ENCODE measurements at regions not wholly inside any gene's neighbourhood (a gene's known extent, or its start where the extent isn't known, plus 50 kb on each side); places are given as distances from the start of the nearest gene placed in this dataset.
"Not testable (repeated sequence)": the region's sequence is repeated elsewhere in the genome, so short reads cannot be mapped to it uniquely, and the experiment has no call there.

DNA sequence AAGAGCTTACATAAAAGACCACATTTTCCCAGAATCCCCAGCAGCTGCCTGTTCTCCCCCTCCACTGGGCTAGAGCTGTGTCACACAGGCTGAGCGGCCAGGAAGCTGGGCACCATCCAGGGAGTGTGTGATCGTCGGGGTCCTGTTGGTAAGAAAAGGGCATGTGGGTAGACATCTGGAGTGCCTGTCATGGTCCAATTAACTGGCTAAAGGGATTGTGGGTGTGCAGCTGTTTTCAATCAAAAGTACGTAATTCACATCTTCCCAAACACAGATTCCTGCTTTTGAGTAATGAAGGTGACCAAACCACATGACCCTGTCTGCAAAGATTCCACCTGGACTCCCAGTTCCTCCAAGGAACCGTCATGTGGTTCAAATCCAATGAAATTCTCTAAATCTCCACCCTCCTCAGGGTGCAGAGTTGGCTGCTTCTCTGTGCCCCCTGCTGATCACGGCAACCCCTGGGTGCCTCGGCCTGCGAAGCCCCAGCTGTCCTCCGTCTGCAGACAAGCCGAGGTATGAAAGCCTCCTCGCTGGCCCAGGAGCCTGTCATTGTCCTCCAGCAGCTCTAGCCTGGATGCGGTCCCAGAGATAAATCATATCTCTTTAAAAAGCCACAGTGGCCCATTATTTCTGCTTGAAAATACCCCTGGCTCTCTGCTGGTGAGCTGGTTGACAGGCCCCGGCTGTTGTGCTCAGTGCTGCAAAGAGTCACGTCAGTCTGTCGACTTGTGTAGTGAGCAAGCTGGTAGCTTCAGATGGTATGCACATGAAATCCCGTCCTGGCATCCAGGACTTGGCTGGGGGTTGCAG lies 172.9 kb upstream of the SULF2 start:
- H3K27me3 Mint-ChIP-seq (ENCODE audit: insufficient read depth); H3K36me3 Mint-ChIP-seq (ENCODE audit: low read depth); H3K4me1 Mint-ChIP-seq (ENCODE audit: low read depth); H3K27ac Mint-ChIP-seq; H3K9me3 Mint-ChIP-seq; DNase-seq (ENCODE audit: low spot score); intact Hi-C loops (cut with micrococcal nuclease); H3K4me3 Mint-ChIP-seq: not testable (repeated sequence)

DNA sequence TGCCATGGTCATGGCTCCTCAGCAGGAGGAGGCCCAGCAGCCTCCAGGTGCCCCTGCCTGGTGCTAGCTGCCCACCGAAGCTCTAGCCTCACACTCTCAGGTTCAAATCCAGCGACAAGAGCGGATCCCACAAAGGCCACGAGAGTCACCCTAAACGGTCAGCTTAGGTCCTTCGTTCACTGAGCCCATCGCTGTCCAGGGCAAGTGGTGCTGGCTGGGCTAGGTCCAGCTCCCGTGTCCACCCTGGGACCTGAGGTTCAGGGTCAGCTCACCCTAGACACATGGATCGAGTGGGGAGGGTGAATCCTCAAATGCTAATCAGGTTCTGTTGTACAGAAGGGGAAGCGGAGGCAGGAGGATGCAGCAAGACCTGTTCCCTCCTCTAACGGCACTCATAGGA lies 171.9 kb upstream of the SULF2 start:
- Mint-ChIP-seq H3K4me3 (no peak overlapping the region), H3K9me3 (no peaks in the 10 kb centered on the region), H3K36me3 (ENCODE audit: low read depth) (no peaks in the 10 kb centered on the region), H3K27ac (no peak overlapping the region), H3K27me3 (ENCODE audit: insufficient read depth) (no peaks in the 10 kb centered on the region), H3K4me1 (ENCODE audit: low read depth) (peaks cover 4% of the 10 kb centered on the region)
- no peak for DNase-seq (ENCODE audit: low spot score)
- intact Hi-C loops (cut with micrococcal nuclease), result no loop called here

DNA sequence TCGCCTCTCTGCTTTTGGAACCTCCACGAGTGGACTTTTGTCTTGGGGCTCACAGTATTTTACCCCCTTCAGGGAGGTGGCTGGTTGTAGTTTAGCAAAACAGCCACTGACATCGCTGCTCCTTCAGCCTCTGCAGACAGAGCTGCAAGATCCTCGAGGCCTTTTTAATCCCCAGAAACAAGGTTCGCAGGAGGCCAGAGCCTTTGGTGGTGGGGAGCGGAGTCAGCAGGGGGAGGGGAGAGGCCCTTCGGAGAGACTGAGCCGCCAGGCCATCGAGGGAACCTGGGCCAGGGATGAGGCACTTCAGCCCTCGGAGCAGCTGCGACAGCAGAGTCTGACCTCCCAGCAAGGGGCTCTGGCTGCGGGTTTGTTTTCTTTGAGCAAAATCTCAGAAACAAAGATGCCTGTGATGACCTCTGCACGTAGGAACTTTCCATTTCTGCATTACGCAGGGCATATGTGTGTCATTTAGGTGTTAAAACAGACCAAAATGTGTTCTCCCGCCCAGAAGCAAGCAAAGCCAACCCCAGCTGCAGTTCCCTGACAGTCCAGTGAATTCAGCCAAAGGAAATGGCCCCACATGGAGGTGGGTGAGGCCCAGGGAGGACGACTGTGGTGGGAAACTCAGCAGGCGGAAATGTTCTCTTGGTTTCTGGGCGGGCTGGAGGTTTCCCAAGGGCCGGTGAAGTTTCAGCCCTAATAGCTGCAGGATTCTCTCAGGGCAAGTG lies 171.2 kb upstream of the SULF2 start:
- H3K27me3 Mint-ChIP-seq (ENCODE audit: insufficient read depth), result no peaks in the 10 kb centered on the region
- no peak for DNase-seq (ENCODE audit: low spot score)
- no peaks in the 10 kb centered on the region for H3K9me3 Mint-ChIP-seq
- no peak overlapping the region for H3K27ac Mint-ChIP-seq
- intact Hi-C loops (cut with micrococcal nuclease), result no loop called here
- peaks cover 4% of the 10 kb centered on the region for H3K4me1 Mint-ChIP-seq (ENCODE audit: low read depth)
- H3K4me3 Mint-ChIP-seq, result no peak overlapping the region
- no peaks in the 10 kb centered on the region for H3K36me3 Mint-ChIP-seq (ENCODE audit: low read depth)

DNA sequence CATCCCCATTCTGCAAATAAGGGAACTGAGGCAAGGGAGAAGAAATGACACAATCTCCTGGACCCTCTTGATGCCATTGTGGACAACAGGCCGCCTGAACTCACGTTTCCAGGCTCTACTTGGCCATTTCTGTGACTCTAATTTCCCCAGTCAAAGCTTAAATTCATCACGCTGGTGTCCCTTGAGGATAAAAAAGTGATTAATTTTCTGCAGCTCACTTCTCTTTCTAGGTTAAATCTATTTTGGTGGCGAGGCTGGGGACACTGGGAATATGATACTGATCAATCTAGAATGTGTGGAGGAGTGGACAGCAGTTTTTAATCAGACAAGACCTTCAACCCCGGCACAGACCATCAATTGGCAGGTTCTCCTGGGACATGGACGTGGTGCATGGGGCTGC lies 168.2 kb upstream of the SULF2 start:
- Mint-ChIP-seq H3K27ac (no peak overlapping the region), H3K4me3 (no peak overlapping the region), H3K4me1 (ENCODE audit: low read depth) (peaks cover 4% of the 10 kb centered on the region), H3K27me3 (ENCODE audit: insufficient read depth) (peaks cover 2% of the 10 kb centered on the region), H3K9me3 (no peaks in the 10 kb centered on the region), H3K36me3 (ENCODE audit: low read depth) (no peaks in the 10 kb centered on the region)
- intact Hi-C loops (cut with micrococcal nuclease), result no loop called here
- DNase-seq (ENCODE audit: low spot score), result no peak

DNA sequence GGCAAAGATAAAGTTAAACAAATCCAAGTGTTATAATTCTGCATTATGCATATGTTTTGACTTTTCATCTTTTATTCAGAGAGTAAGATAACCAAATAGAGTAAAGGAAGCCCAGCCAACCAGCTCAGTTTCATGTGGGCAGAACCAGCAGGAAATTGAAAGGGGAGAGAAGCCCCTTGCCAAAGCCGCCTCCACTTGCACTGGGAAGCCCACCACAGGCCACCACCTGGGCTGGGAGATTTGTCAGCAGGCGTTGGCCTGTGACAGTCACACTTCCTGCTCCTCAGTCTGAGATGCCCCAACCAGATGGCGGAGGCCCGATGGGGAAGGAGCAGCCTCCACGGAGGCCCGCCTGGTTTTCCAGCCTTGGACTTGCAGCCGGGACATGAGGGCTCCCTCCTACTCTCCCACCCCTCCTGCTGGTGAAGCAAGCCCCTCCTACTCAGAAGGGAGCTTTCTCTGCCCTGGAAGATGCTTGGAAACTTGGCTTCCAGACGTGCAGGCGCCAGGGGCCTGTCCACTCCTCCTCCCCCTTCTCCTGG lies 166.8 kb upstream of the SULF2 start:
- no peak overlapping the region for H3K4me3 Mint-ChIP-seq
- no peak for DNase-seq (ENCODE audit: low spot score)
- H3K36me3 Mint-ChIP-seq (ENCODE audit: low read depth), result no peaks in the 10 kb centered on the region
- intact Hi-C loops (cut with micrococcal nuclease), result no loop called here
- H3K27ac Mint-ChIP-seq, result no peak overlapping the region
- H3K27me3 Mint-ChIP-seq (ENCODE audit: insufficient read depth), result peaks cover 2% of the 10 kb centered on the region
- H3K4me1 Mint-ChIP-seq (ENCODE audit: low read depth), result peaks cover 4% of the 10 kb centered on the region
- H3K9me3 Mint-ChIP-seq, result no peaks in the 10 kb centered on the region

DNA sequence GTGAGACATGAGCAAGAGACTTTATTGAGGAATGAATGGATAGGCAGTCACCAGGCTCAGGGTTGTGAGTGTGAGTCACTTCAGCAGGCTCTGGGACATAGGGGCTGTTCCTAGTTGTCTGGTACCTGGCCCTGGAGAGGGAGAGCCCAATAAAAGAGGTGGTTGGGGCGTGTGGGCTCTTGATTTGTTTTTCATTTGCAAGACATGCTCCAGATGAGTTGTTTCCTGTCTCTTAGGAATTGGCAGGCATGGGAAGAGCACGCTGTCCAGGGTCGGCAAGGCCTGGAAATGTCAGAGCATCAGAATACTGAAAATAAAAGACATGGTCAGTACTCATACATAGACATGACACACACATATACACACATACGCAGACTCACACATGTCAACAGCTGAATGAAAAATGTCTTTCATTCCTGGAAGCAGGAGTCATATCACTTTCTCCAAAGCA lies 166.3 kb upstream of the SULF2 start:
- no peaks in the 10 kb centered on the region for H3K9me3 Mint-ChIP-seq
- H3K4me1 Mint-ChIP-seq (ENCODE audit: low read depth), result peaks cover 4% of the 10 kb centered on the region
- H3K27me3 Mint-ChIP-seq (ENCODE audit: insufficient read depth), result peaks cover 3% of the 10 kb centered on the region
- no peak overlapping the region for H3K4me3 Mint-ChIP-seq
- H3K36me3 Mint-ChIP-seq (ENCODE audit: low read depth), result no peaks in the 10 kb centered on the region
- intact Hi-C loops (cut with micrococcal nuclease), result no loop called here
- DNase-seq (ENCODE audit: low spot score), result no peak
- H3K27ac Mint-ChIP-seq, result no peak overlapping the region

DNA sequence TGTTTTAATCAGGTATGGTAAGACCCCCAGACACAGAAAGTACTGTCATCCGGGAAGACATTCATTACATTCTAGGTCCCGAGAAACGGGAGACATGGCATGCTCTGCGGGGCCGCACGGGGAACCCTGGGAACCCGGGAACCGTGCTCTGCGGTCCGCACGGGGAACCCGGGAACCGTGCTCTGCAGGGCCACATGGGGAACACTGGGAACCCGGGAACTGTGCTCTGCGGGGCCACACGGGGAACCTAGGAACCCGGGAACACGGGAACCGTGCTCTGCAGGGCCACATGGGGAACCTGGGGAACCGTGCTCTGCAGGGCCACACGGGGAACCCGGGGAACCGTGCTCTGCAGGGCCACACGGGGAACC lies 165.6 kb upstream of the SULF2 start:
- intact Hi-C loops (cut with micrococcal nuclease), result no loop called here
- no peak overlapping the region for H3K4me3 Mint-ChIP-seq
- H3K36me3 Mint-ChIP-seq (ENCODE audit: low read depth), result no peaks in the 10 kb centered on the region
- H3K9me3 Mint-ChIP-seq, result no peaks in the 10 kb centered on the region
- H3K27me3 Mint-ChIP-seq (ENCODE audit: insufficient read depth), result peaks cover 6% of the 10 kb centered on the region
- H3K4me1 Mint-ChIP-seq (ENCODE audit: low read depth), result peaks cover 4% of the 10 kb centered on the region
- no peak for DNase-seq (ENCODE audit: low spot score)
- no peak overlapping the region for H3K27ac Mint-ChIP-seq

DNA sequence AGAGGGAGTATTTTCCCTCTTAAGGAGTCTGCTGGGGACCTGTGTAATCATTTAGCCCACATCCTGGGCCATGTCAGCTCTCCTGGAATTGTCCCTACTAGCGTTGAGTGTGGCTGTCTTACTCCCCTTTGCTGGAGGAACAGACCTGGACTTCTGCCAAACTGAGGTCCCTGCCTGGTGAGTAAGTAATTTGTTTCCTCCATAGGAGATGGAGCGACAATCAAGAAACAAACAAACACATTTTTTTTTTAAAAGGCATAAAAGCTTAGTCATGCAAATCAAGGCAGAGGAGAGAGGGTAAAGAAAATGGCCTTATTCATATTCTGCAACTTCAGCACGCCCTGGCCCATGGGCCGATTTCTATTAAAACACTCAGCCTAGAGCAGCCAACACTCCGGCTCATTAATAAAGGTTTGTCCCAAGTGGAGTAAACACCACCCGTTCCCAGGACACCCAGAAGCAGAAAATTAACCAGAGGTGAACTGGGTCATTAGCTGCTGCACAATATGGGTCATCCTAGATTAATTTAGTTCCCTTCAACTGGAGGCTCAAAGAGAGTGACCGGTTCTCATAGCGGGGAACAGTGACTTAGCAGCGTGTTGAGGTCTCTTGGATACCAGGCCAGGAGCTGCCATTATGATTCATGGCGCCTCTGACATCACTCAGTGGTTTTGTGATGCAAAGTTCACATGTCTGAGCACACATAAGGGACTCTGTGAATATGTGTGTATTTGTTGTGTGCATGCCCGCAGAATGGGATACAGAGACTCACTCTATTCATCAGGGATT lies 165.0 kb upstream of the SULF2 start:
- Mint-ChIP-seq H3K27me3 (ENCODE audit: insufficient read depth) (peaks cover 6% of the 10 kb centered on the region), H3K9me3 (no peaks in the 10 kb centered on the region)

DNA sequence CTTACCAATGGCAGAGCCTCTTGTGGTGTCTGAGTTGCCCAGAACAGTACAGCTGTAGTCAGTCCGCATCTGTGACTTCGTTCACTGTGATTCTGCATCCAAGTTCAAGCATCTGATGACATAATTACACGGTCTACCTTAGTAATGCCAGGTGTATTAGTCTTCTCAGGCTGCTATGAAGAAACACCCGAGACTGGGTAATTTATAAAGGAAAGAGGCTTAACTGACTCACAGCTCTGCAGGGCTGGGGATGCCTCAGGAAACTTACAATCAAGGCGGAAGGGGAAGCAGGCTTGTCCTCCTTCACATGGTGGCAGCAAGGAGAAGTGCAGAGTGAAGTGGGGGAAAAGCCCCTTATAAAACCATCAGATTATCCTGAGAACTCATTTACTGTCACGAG lies 163.9 kb upstream of the SULF2 start:
- H3K36me3 Mint-ChIP-seq (ENCODE audit: low read depth), result no peaks in the 10 kb centered on the region
- H3K4me3 Mint-ChIP-seq, result no peak overlapping the region
- DNase-seq (ENCODE audit: low spot score), result no peak
- H3K27me3 Mint-ChIP-seq (ENCODE audit: insufficient read depth), result peaks cover 6% of the 10 kb centered on the region
- intact Hi-C loops (cut with micrococcal nuclease), result no loop called here
- H3K4me1 Mint-ChIP-seq (ENCODE audit: low read depth), result no peaks in the 10 kb centered on the region
- H3K9me3 Mint-ChIP-seq, result no peaks in the 10 kb centered on the region
- no peak overlapping the region for H3K27ac Mint-ChIP-seq

More for the DNA sequence above, 165.0 kb upstream of the SULF2 start:
- DNase-seq (ENCODE audit: low spot score), result no peak
- no peak overlapping the region for H3K4me3 Mint-ChIP-seq
- intact Hi-C loops (cut with micrococcal nuclease), result no loop called here
- H3K27ac Mint-ChIP-seq, result no peak overlapping the region
- H3K36me3 Mint-ChIP-seq (ENCODE audit: low read depth), result no peaks in the 10 kb centered on the region
- no peaks in the 10 kb centered on the region for H3K4me1 Mint-ChIP-seq (ENCODE audit: low read depth)

DNA sequence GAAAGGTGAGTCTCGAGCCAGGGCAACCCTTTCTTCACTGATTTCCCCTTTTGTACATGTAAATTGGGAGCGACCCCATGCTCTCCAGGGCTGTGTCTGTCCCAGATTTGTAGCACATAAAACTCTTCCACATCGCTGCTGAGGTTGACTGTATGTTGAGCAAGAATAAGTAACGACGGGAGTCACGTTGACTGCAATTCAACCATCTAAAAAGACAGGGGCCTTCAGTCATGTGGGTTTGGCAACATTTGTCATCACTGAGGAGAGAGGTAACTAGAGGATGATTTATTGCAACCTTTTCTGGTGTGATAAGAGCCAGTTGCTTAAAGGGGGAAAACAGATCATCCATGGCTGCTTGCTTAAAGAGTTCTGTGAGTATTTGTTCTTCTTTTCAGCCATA lies 159.4 kb upstream of the SULF2 start:
- Mint-ChIP-seq H3K36me3 (ENCODE audit: low read depth) (no peaks in the 10 kb centered on the region), H3K4me1 (ENCODE audit: low read depth) (no peaks in the 10 kb centered on the region), H3K4me3 (no peak overlapping the region), H3K27ac (no peak overlapping the region), H3K27me3 (ENCODE audit: insufficient read depth) (peaks cover 8% of the 10 kb centered on the region), H3K9me3 (no peaks in the 10 kb centered on the region)
- intact Hi-C loops (cut with micrococcal nuclease), result no loop called here
- no peak for DNase-seq (ENCODE audit: low spot score)

DNA sequence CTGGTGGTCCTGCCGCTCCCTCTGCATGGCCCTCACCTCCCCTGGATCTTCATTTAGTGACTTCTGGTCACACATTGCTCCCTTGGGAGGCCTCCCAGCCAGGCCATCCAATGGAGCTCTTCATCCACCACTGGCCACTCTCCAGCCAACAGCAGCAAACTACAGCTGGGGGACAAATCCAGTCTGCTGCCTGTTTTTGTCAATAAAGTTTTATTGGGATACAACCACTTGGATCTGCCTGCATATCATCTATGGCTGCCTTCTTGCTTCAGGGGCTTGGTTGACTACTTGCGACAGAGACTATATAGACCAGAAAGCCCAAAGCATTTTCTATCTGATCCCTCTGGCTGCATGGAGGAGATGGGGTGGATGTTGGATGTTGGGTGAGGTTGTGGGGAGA lies 156.6 kb upstream of the SULF2 start:
- Mint-ChIP-seq H3K4me1 (ENCODE audit: low read depth) (no peaks in the 10 kb centered on the region), H3K36me3 (ENCODE audit: low read depth) (no peaks in the 10 kb centered on the region), H3K4me3 (no peak overlapping the region), H3K27ac (no peak overlapping the region), H3K9me3 (no peaks in the 10 kb centered on the region), H3K27me3 (ENCODE audit: insufficient read depth) (peaks cover 8% of the 10 kb centered on the region)
- DNase-seq (ENCODE audit: low spot score), result no peak
- intact Hi-C loops (cut with micrococcal nuclease), result no loop called here

DNA sequence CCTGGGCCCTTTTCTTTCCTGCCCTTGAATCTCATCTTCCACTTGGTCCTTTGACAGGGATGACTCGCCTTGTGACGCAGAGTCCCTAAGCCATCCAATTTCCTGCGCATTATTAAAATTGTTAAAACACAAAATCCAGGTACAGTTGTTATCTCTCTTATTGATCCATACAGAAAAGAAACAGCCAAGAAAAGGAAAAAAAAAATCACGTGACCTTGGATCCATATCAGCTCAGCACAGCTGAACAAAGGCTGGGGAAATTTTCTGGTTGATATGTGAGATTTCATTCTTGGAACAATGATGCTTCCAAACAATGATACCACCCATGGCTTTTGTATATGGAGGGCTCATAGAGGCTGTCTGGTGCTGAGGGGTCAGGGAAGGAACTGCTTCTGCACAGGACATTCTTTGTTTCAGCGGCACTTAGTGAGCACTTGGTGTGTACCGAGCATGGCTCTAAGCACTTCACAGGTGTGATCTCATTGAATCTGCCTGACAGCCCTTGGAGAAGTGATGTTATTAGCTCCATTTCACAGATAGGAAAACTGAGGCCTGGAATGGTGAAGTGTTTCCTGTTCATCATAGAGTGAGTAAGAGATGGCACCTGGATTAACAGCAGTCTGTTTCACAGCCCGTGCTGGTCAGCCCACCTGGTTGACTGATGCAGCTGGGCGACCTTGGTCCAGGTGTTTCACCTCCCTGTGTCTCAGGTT lies 155.0 kb upstream of the SULF2 start:
- Mint-ChIP-seq H3K27me3 (ENCODE audit: insufficient read depth) (peaks cover 9% of the 10 kb centered on the region), H3K27ac (no peak overlapping the region), H3K4me1 (ENCODE audit: low read depth) (no peaks in the 10 kb centered on the region), H3K9me3 (no peaks in the 10 kb centered on the region), H3K36me3 (ENCODE audit: low read depth) (no peaks in the 10 kb centered on the region), H3K4me3 (no peak overlapping the region)
- intact Hi-C loops (cut with micrococcal nuclease), result no loop called here
- no peak for DNase-seq (ENCODE audit: low spot score)
